PC-9 (cell line): ENCODE measurements at regions not wholly inside any gene's neighbourhood (a gene's known extent, or its start where the extent isn't known, plus 50 kb on each side); places are given as distances from the start of the nearest gene placed in this dataset.

ENCODE experiments used
- BruUV-seq: library from RNA; stranded (reverse); fragments of 400-500 nt; replicated peaks from 2 replicates; lab custom pipeline; 2021; lab: Mats Ljungman, UMichigan
- CTCF ChIA-PET: fragments of 300-600 bp; sonication (Branson Sonifier 250); formaldehyde crosslinking; loops from one replicate; lab custom pipeline; 2022; ENCODE audit warnings: antibody characterized with exemption; lab: Charles Lee
- POLR2A ChIA-PET: fragments of 300-600 bp; sonication (Branson Sonifier 250); formaldehyde crosslinking; loops from one replicate; lab custom pipeline; 2022; ENCODE audit warnings: antibody characterized with exemption; ENCODE audit not compliant: unreplicated experiment; lab: Charles Lee
- DNase-seq, 2 experiments: peaks; one replicate each; pipeline versions ENCODE4 v3.0.0 to v3.0.0-alpha.2; 2015 to 2022; ENCODE audit warnings: mixed read lengths in 1 of 2
- H2AFZ ChIP-seq: fragments of 200-600 bp; sonication (generic); 2 replicates; pipeline ENCODE4 v1.8.1; 2017; ENCODE audit warnings: antibody characterized with exemption
- H3F3A ChIP-seq: fragments of 200-600 bp; sonication (generic); 2 replicates; pipeline ENCODE4 v1.8.1; 2017; ENCODE audit warnings: antibody characterized with exemption, mild to moderate bottlenecking, low read depth; ENCODE audit not compliant: insufficient read depth
- H3K27ac ChIP-seq: fragments of 200-600 bp; sonication (generic); 2 replicates; pipeline ENCODE4 v1.6.1; 2016; ENCODE audit warnings: mixed run types
- H3K27me3 ChIP-seq: fragments of 200-600 bp; sonication (generic); 2 replicates; pipeline ENCODE4 v1.6.1; 2016; ENCODE audit warnings: low read depth, mixed run types; ENCODE audit not compliant: insufficient read depth
- H3K36me3 ChIP-seq: fragments of 200-600 bp; sonication (generic); 2 replicates; pipeline ENCODE4 v1.6.1; 2016; ENCODE audit warnings: low read depth, mixed run types
- H3K4me1 ChIP-seq: fragments of 200-600 bp; sonication (generic); replicated peaks from 2 replicates; pipeline ENCODE4 v1.6.1; 2016; ENCODE audit warnings: mixed run types; ENCODE audit not compliant: insufficient read depth
- H3K4me2 ChIP-seq: fragments of 200-600 bp; sonication (generic); 2 replicates; pipeline ENCODE4 v1.6.1; 2017; ENCODE audit warnings: mixed run types
- H3K4me3 ChIP-seq: fragments of 200-600 bp; sonication (generic); 2 replicates; pipeline ENCODE4 v1.6.1; 2016; ENCODE audit warnings: mixed run types
- H3K79me2 ChIP-seq: fragments of 200-600 bp; sonication (generic); 2 replicates; pipeline ENCODE4 v1.6.1; 2017; ENCODE audit warnings: low read depth, mixed run types
- H3K9me2 ChIP-seq: fragments of 200-600 bp; sonication (generic); 2 replicates; pipeline ENCODE4 v1.8.1; 2017; ENCODE audit warnings: mild to moderate bottlenecking; ENCODE audit not compliant: insufficient read depth
- H3K9me3 ChIP-seq: fragments of 200-600 bp; sonication (generic); 2 replicates; pipeline ENCODE4 v1.8.1; 2016; ENCODE audit warnings: low read depth; ENCODE audit not compliant: insufficient read depth
- H4K20me1 ChIP-seq: fragments of 200-600 bp; sonication (generic); 2 replicates; pipeline ENCODE4 v1.8.1; 2017; ENCODE audit not compliant: insufficient read depth
- CTCF ChIP-seq: fragments of 200-600 bp; sonication (generic); conservative IDR thresholded peaks from 2 replicates; pipeline ENCODE4 v1.6.1; 2017; ENCODE audit warnings: mixed run types, antibody characterized with exemption, mild to moderate bottlenecking, moderate library complexity
- EZH2 ChIP-seq: fragments of 200-600 bp; sonication (generic); IDR thresholded peaks from 2 replicates; pipeline ENCODE4 v1.8.0; 2017; ENCODE audit warnings: antibody characterized with exemption, low read depth
- intact Hi-C: fragments of 100-400 bp; cut with micrococcal nuclease; formaldehyde crosslinking; loops from one replicate; pipeline ENCODE4 v1.10.0; 2022; ENCODE audit not compliant: unreplicated experiment

- DNase-seq: no peak
- CTCF ChIA-PET: interaction anchor here (0.5 kb wide), 1 partner anchor 86 kb away, joined by 3 read pairs; no protein-coding TSS in a partner anchor
Measured at GRCh38 chr6:132210886-132211563, 190.2 kb downstream of the MOXD1 start.

GRCh38 chr6:132209351-132209750 is 191.9 kb downstream of the MOXD1 start:
- Histone ChIP-seq H3K4me3 (no peak overlapping the region), H3K36me3 (no peaks in the 10 kb centered on the region), H3K27ac (no peak overlapping the region), H4K20me1 (no peaks in the 10 kb centered on the region), H3K9me2 (no peaks in the 10 kb centered on the region), H3K79me2 (no peaks in the 10 kb centered on the region), H3K9me3 (peaks cover 5% of the 10 kb centered on the region; the same call in 1 of the 2 replicates), H2AFZ (no peak overlapping the region), H3K4me1 (no peaks in the 10 kb centered on the region), H3F3A (no peaks in the 10 kb centered on the region), H3K4me2 (no peak overlapping the region), H3K27me3 (no peaks in the 10 kb centered on the region)
- TF ChIP-seq EZH2 (no peak), CTCF (no peak; the same call in 1 of the 2 replicates)
- POLR2A ChIA-PET: no interaction called here
- BruUV-seq: no TSS peak
- CTCF ChIA-PET: no interaction called here
- intact Hi-C loops: no loop called here
- DNase-seq: peak; percentile 42 to 55

More at GRCh38 chr6:132210886-132211563, 190.2 kb downstream of the MOXD1 start:
- Histone ChIP-seq H4K20me1 (no peaks in the 10 kb centered on the region), H3K9me3 (peaks cover 5% of the 10 kb centered on the region; the same call in 1 of the 2 replicates), H3K4me1 (no peaks in the 10 kb centered on the region), H3F3A (no peaks in the 10 kb centered on the region), H3K9me2 (no peaks in the 10 kb centered on the region), H3K4me3 (no peak overlapping the region), H3K27ac (no peak overlapping the region), H2AFZ (no peak overlapping the region), H3K79me2 (no peaks in the 10 kb centered on the region), H3K27me3 (no peaks in the 10 kb centered on the region), H3K36me3 (no peaks in the 10 kb centered on the region), H3K4me2 (no peak overlapping the region)
- intact Hi-C loops: no loop called here
- POLR2A ChIA-PET: no interaction called here
- TF ChIP-seq EZH2 (no peak), CTCF (no peak)
- no TSS peak for BruUV-seq

GRCh38 chr6:132207991-132208390 is 193.3 kb downstream of the MOXD1 start:
- no peak for DNase-seq
- no TSS peak for BruUV-seq
- no peaks in the 10 kb centered on the region for H3K4me1 ChIP-seq
- peaks cover 5% of the 10 kb centered on the region; the same call in 1 of the 2 replicates for H3K9me3 ChIP-seq
- H2AFZ ChIP-seq: no peak overlapping the region
- no peaks in the 10 kb centered on the region for H4K20me1 ChIP-seq
- H3F3A ChIP-seq: no peaks in the 10 kb centered on the region
- ChIA-PET CTCF (no interaction called here), POLR2A (no interaction called here)
- H3K9me2 ChIP-seq: no peaks in the 10 kb centered on the region
- no peak overlapping the region for H3K4me2 ChIP-seq
- no peaks in the 10 kb centered on the region for H3K27me3 ChIP-seq
- no peaks in the 10 kb centered on the region for H3K79me2 ChIP-seq
- H3K27ac ChIP-seq: no peak overlapping the region
- intact Hi-C loops: no loop called here
- TF ChIP-seq EZH2 (no peak), CTCF (no peak)
- H3K4me3 ChIP-seq: no peak overlapping the region
- H3K36me3 ChIP-seq: no peaks in the 10 kb centered on the region
